ENCODE measurements at regions not wholly inside any gene's neighbourhood (a gene's known extent, or its start where the extent isn't known, plus 50 kb on each side); places are given as distances from the start of the nearest gene placed in this dataset.

DNA sequence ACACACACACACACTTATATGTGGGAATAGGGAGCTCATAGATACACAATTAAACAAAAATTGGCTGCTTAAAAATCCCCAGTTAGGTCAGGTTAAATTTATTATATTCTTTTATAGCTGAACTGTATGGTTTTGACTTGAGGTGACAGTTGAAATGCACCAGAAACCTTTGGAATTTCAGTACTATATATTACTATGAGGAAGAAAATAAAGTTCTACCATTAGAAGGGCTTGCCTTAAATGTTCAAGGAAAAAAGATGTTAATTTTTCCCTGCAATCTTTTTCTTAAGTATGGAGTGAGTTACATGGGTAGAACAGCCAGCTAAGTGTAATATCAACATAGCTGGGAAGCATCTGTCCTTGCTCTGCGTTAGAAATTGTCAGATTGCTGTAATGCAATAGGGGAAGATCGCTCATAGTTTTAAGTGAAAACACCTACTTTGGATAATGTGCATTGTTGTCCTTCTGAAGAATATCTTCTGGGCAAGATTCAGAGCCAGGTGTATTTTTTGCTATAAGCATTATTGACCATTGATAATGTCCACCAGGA is 415.8 kb upstream of the MKI67 start:
- H2BK15ac ChIP-seq (ENCODE audit: low read depth, poor library complexity, severe bottlenecking): no peak overlapping the region
- DNase-seq: no peak
- no peak overlapping the region for H3K23ac ChIP-seq (ENCODE audit: low read length in 2 of 2)
- no peak overlapping the region for H2AFZ ChIP-seq (ENCODE audit: low read depth, low read length)
- no peak overlapping the region for H2BK12ac ChIP-seq (ENCODE audit: low read length in 2 of 2)
- no peaks in the 10 kb centered on the region for H3K9me3 ChIP-seq (ENCODE audit: control insufficient read depth, low read length)
- H3K4ac ChIP-seq (ENCODE audit: low read depth in 1 of 2, low read length in 2 of 2): no peak overlapping the region
- WGBS: 62% methylated on average over 2 of the region's 2 CpGs
- H3K4me2 ChIP-seq (ENCODE audit: low read length, poor library complexity, severe bottlenecking): no peak overlapping the region
- H3K9ac ChIP-seq (ENCODE audit: low read length): no peak overlapping the region
- H3K27ac ChIP-seq (ENCODE audit: low read length, poor library complexity, severe bottlenecking): no peak overlapping the region
- no peak overlapping the region for H2AK5ac ChIP-seq (ENCODE audit: low read length, severe bottlenecking)
- H3K27me3 ChIP-seq (ENCODE audit: control insufficient read depth in 1 of 2, insufficient read depth in 1 of 2, low read length in 2 of 2): peaks cover 10 to 48% of the 10 kb centered on the region in 2 experiments
- no peak overlapping the region for H3K14ac ChIP-seq (ENCODE audit: low read length in 2 of 2)
- H4K91ac ChIP-seq (ENCODE audit: low read length): no peak overlapping the region
- no peak overlapping the region for H3K4me3 ChIP-seq (ENCODE audit: insufficient read depth in 1 of 2, low read depth in 1 of 2, low read length in 2 of 2)
- H3K18ac ChIP-seq (ENCODE audit: low read depth in 1 of 2, low read length in 2 of 2): no peak overlapping the region
- H2BK120ac ChIP-seq (ENCODE audit: low read depth, low read length): no peak overlapping the region
- H3K36me3 ChIP-seq (ENCODE audit: control insufficient read depth in 1 of 2, insufficient read depth in 2 of 2, low read depth in 1 of 2, low read length in 2 of 2): no peaks in the 10 kb centered on the region
- H4K8ac ChIP-seq (ENCODE audit: low read length): no peak overlapping the region
- no peaks in the 10 kb centered on the region for H3K4me1 ChIP-seq (ENCODE audit: control insufficient read depth, insufficient read depth, low read depth, low read length)
- no peaks in the 10 kb centered on the region for H3K79me1 ChIP-seq (replicated peaks; ENCODE audit: low read length, poor library complexity, severe bottlenecking)
- H2BK5ac ChIP-seq (ENCODE audit: low read depth, low read length, poor library complexity, severe bottlenecking): no peak overlapping the region

DNA sequence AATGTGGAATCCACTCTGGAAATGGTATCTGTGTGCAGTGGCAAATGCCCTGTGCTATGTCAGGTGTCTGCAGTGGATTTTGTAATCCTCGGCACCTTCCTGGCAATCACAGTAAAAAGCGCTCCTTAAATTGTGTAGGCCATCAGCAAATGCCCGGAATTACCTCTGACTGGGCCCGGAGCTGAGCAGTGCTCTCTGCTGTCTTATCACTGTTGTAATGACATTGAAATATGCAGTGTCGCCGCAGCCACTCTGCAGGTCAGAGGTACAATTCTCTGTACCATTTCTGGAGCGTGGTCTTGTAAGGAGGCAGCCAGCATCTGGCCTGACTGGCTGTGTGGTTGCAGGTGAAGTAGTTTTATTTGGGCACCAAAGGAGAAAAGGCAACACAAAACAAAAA is 416.4 kb upstream of the MKI67 start:
- H3K9ac ChIP-seq (ENCODE audit: low read length): no peak overlapping the region
- H2BK15ac ChIP-seq (ENCODE audit: low read depth, poor library complexity, severe bottlenecking): no peak overlapping the region
- no peak overlapping the region for H2AK5ac ChIP-seq (ENCODE audit: low read length, severe bottlenecking)
- no peak overlapping the region for H2AFZ ChIP-seq (ENCODE audit: low read depth, low read length)
- H3K23ac ChIP-seq (ENCODE audit: low read length in 2 of 2): no peak overlapping the region
- no peaks in the 10 kb centered on the region for H3K36me3 ChIP-seq (ENCODE audit: control insufficient read depth in 1 of 2, insufficient read depth in 2 of 2, low read depth in 1 of 2, low read length in 2 of 2)
- no peak overlapping the region for H3K18ac ChIP-seq (ENCODE audit: low read depth in 1 of 2, low read length in 2 of 2)
- H3K9me3 ChIP-seq (ENCODE audit: control insufficient read depth, low read length): no peaks in the 10 kb centered on the region
- H3K4ac ChIP-seq (ENCODE audit: low read depth in 1 of 2, low read length in 2 of 2): no peak overlapping the region
- H4K8ac ChIP-seq (ENCODE audit: low read length): no peak overlapping the region
- H2BK5ac ChIP-seq (ENCODE audit: low read depth, low read length, poor library complexity, severe bottlenecking): no peak overlapping the region
- no peak overlapping the region for H3K27ac ChIP-seq (ENCODE audit: low read length, poor library complexity, severe bottlenecking)
- no peak overlapping the region for H2BK120ac ChIP-seq (ENCODE audit: low read depth, low read length)
- no peak overlapping the region for H3K14ac ChIP-seq (ENCODE audit: low read length in 2 of 2)
- peaks cover 10 to 42% of the 10 kb centered on the region in 2 experiments for H3K27me3 ChIP-seq (ENCODE audit: control insufficient read depth in 1 of 2, insufficient read depth in 1 of 2, low read length in 2 of 2)
- no peak overlapping the region for H2BK12ac ChIP-seq (ENCODE audit: low read length in 2 of 2)
- no peaks in the 10 kb centered on the region for H3K4me1 ChIP-seq (ENCODE audit: control insufficient read depth, insufficient read depth, low read depth, low read length)
- no peak for DNase-seq
- 46% methylated on average over 7 of the region's 7 CpGs for WGBS
- H3K79me1 ChIP-seq (replicated peaks; ENCODE audit: low read length, poor library complexity, severe bottlenecking): no peaks in the 10 kb centered on the region
- no peak overlapping the region for H4K91ac ChIP-seq (ENCODE audit: low read length)
- H3K4me2 ChIP-seq (ENCODE audit: low read length, poor library complexity, severe bottlenecking): no peak overlapping the region
- H3K4me3 ChIP-seq (ENCODE audit: insufficient read depth in 1 of 2, low read depth in 1 of 2, low read length in 2 of 2): no peak overlapping the region

DNA sequence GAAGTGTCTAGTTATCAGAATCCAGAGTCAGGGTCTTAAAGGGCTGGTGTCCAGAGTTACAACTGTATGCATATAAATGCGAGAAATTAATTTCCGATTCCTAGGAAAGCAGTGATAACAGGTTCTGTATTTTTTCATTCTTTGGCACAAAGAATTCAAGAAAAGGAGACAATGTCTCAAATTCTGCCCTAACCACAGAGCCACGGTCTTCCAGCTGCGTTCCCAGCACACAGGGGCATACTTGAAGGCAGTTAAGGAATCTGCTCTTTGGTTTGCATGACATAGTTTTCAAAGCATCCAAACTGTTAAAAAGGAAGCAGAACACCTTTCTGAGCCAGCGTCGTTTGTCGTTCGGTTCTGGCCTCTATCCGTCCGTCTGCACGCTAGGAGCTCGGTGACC is 416.9 kb upstream of the MKI67 start:
- Histone ChIP-seq H3K4me3 (ENCODE audit: insufficient read depth in 1 of 2, low read depth in 1 of 2, low read length in 2 of 2) (no peak overlapping the region), H3K9ac (ENCODE audit: low read length) (no peak overlapping the region), H2AK5ac (ENCODE audit: low read length, severe bottlenecking) (no peak overlapping the region), H2BK5ac (ENCODE audit: low read depth, low read length, poor library complexity, severe bottlenecking) (no peak overlapping the region), H3K9me3 (ENCODE audit: control insufficient read depth, low read length) (no peaks in the 10 kb centered on the region), H2BK12ac (ENCODE audit: low read length in 2 of 2) (no peak overlapping the region), H2BK120ac (ENCODE audit: low read depth, low read length) (no peak overlapping the region), H3K4me1 (ENCODE audit: control insufficient read depth, insufficient read depth, low read depth, low read length) (no peaks in the 10 kb centered on the region), H3K23ac (ENCODE audit: low read length in 2 of 2) (no peak overlapping the region), H3K79me1 (replicated peaks; ENCODE audit: low read length, poor library complexity, severe bottlenecking) (no peaks in the 10 kb centered on the region), H4K91ac (ENCODE audit: low read length) (no peak overlapping the region), H3K14ac (ENCODE audit: low read length in 2 of 2) (no peak overlapping the region), H3K18ac (ENCODE audit: low read depth in 1 of 2, low read length in 2 of 2) (no peak overlapping the region), H3K27me3 (ENCODE audit: control insufficient read depth in 1 of 2, insufficient read depth in 1 of 2, low read length in 2 of 2) (peaks cover 10 to 42% of the 10 kb centered on the region in 2 experiments), H2AFZ (ENCODE audit: low read depth, low read length) (no peak overlapping the region), H3K4me2 (ENCODE audit: low read length, poor library complexity, severe bottlenecking) (no peak overlapping the region), H3K27ac (ENCODE audit: low read length, poor library complexity, severe bottlenecking) (no peak overlapping the region), H2BK15ac (ENCODE audit: low read depth, poor library complexity, severe bottlenecking) (no peak overlapping the region), H4K8ac (ENCODE audit: low read length) (no peak overlapping the region), H3K36me3 (ENCODE audit: control insufficient read depth in 1 of 2, insufficient read depth in 2 of 2, low read depth in 1 of 2, low read length in 2 of 2) (no peaks in the 10 kb centered on the region), H3K4ac (ENCODE audit: low read depth in 1 of 2, low read length in 2 of 2) (no peak overlapping the region)
- 74% methylated on average over 12 of the region's 12 CpGs for WGBS
- DNase-seq: no peak

DNA sequence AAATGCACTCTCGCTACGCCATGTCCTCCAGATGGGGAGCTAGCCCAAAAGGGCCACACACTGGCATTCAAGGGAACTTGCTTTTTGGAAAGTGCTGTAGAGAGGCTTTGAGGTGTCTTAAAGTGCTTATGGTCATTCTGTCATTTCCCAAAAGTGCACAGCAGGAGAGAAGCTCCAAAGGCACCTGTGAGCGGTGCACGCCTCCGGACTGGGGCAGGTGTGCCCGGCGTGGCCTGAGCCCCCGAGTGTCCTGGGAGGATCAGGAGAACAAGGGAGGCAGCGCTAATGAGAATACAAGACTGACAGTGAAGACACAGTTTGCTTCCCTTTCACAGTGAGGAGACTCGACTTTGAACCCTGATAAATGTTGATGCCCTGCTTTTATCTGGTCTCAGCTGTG is 419.0 kb upstream of the MKI67 start:
- no peak overlapping the region for H2AFZ ChIP-seq (ENCODE audit: low read depth, low read length)
- DNase-seq: no peak

More for the DNA sequence above, 419.0 kb upstream of the MKI67 start:
- H4K91ac ChIP-seq (ENCODE audit: low read length): no peak overlapping the region
- no peak overlapping the region for H3K4ac ChIP-seq (ENCODE audit: low read depth in 1 of 2, low read length in 2 of 2)
- H3K4me3 ChIP-seq (ENCODE audit: insufficient read depth in 1 of 2, low read depth in 1 of 2, low read length in 2 of 2): no peak overlapping the region
- WGBS: 90% methylated on average over 10 of the region's 10 CpGs
- no peak overlapping the region for H2AK5ac ChIP-seq (ENCODE audit: low read length, severe bottlenecking)
- H3K36me3 ChIP-seq (ENCODE audit: control insufficient read depth in 1 of 2, insufficient read depth in 2 of 2, low read depth in 1 of 2, low read length in 2 of 2): no peaks in the 10 kb centered on the region
- no peak overlapping the region for H3K4me2 ChIP-seq (ENCODE audit: low read length, poor library complexity, severe bottlenecking)
- no peak overlapping the region for H3K27ac ChIP-seq (ENCODE audit: low read length, poor library complexity, severe bottlenecking)
- no peak overlapping the region for H2BK12ac ChIP-seq (ENCODE audit: low read length in 2 of 2)
- H2BK120ac ChIP-seq (ENCODE audit: low read depth, low read length): no peak overlapping the region
- no peaks in the 10 kb centered on the region for H3K9me3 ChIP-seq (ENCODE audit: control insufficient read depth, low read length)
- H2BK5ac ChIP-seq (ENCODE audit: low read depth, low read length, poor library complexity, severe bottlenecking): no peak overlapping the region
- H3K4me1 ChIP-seq (ENCODE audit: control insufficient read depth, insufficient read depth, low read depth, low read length): no peaks in the 10 kb centered on the region
- H2BK15ac ChIP-seq (ENCODE audit: low read depth, poor library complexity, severe bottlenecking): no peak overlapping the region
- H3K23ac ChIP-seq (ENCODE audit: low read length in 2 of 2): no peak overlapping the region
- no peak overlapping the region for H3K14ac ChIP-seq (ENCODE audit: low read length in 2 of 2)
- no peak overlapping the region for H3K18ac ChIP-seq (ENCODE audit: low read depth in 1 of 2, low read length in 2 of 2)
- no peak overlapping the region for H4K8ac ChIP-seq (ENCODE audit: low read length)
- H3K9ac ChIP-seq (ENCODE audit: low read length): no peak overlapping the region
- H3K79me1 ChIP-seq (replicated peaks; ENCODE audit: low read length, poor library complexity, severe bottlenecking): no peaks in the 10 kb centered on the region
- H3K27me3 ChIP-seq (ENCODE audit: control insufficient read depth in 1 of 2, insufficient read depth in 1 of 2, low read length in 2 of 2): peaks cover 7 to 31% of the 10 kb centered on the region in 2 experiments

All from mesenchymal stem cell (in vitro differentiated cells and primary cell).